Stomach (tissue), 4 donors: ENCODE measurements at regions not wholly inside any gene's neighbourhood (a gene's known extent, or its start where the extent isn't known, plus 50 kb on each side); places are given as distances from the start of the nearest gene placed in this dataset.

Experiments used
- EP300 ChIP-seq: sonication (generic); formaldehyde crosslinking; IDR thresholded peaks from one replicate; pipeline ENCODE4 v1.6.1; 2017; ENCODE audit warnings: antibody characterized with exemption
- POLR2A ChIP-seq, 4 donors: fragments of 450-650 bp; IDR thresholded peaks; one replicate each; pipeline ENCODE4 v1.6.1; 2016; ENCODE audit warnings: antibody characterized with exemption in 4 of 4, control low read depth in 2 of 4, mild to moderate bottlenecking in 1 of 4, moderate library complexity in 1 of 4
- POLR2AphosphoS5 ChIP-seq, 3 donors: sonication (generic); formaldehyde crosslinking; IDR thresholded peaks; one replicate each; pipeline ENCODE4 v1.6.1; 2016; ENCODE audit warnings: antibody characterized with exemption in 3 of 3
- TF ChIP-seq, protein P1 (sequence below), 7 experiments: fragments of 450-650 bp in 4 of 7; fragments of 200-600 bp in 3 of 7; sonication (generic) in 3 of 7; IDR thresholded peaks; one replicate each; pipeline ENCODE4 v1.5.1; 2016 to 2019; ENCODE audit warnings: antibody characterized with exemption in 7 of 7, control low read depth in 2 of 7, mild to moderate bottlenecking in 1 of 7

DNA sequence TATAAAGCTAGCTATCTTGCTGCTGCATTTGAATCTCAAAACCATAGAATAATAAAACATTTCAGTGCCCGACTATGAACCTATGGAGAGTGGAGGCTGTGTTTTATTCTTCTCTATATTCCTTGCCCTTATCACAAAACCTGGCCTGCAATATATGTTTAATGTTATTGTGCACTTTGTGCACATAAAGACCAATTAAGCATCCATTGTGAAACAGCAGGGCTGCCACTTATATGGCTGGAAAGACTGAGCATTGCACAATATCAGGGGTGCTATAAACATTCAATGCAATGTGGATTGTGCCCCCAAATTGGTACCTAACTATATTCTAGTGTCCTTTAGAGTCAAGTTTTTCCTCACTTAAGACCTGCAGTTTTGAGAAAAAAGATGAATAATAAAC lies 83.2 kb downstream of the RDH14 start:
- TF ChIP-seq, protein P1, sequence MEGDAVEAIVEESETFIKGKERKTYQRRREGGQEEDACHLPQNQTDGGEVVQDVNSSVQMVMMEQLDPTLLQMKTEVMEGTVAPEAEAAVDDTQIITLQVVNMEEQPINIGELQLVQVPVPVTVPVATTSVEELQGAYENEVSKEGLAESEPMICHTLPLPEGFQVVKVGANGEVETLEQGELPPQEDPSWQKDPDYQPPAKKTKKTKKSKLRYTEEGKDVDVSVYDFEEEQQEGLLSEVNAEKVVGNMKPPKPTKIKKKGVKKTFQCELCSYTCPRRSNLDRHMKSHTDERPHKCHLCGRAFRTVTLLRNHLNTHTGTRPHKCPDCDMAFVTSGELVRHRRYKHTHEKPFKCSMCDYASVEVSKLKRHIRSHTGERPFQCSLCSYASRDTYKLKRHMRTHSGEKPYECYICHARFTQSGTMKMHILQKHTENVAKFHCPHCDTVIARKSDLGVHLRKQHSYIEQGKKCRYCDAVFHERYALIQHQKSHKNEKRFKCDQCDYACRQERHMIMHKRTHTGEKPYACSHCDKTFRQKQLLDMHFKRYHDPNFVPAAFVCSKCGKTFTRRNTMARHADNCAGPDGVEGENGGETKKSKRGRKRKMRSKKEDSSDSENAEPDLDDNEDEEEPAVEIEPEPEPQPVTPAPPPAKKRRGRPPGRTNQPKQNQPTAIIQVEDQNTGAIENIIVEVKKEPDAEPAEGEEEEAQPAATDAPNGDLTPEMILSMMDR (IDR thresholded peaks at IDR 0.05): no peak
- TF ChIP-seq POLR2A (IDR thresholded peaks at IDR 0.05) (no peak), POLR2AphosphoS5 (IDR thresholded peaks at IDR 0.05) (no peak), EP300 (no peak)
